ENCODE measurements at regions not wholly inside any gene's neighbourhood (a gene's known extent, or its start where the extent isn't known, plus 50 kb on each side); places are given as distances from the start of the nearest gene placed in this dataset.

- no peak for TF ChIP-seq POLR2A (IDR thresholded peaks at IDR 0.05; ENCODE audit: low read depth, low read length)
- FAIRE-seq (no peak), DNase-seq (ENCODE audit: insufficient read length, low spot score) (no peak)
These were observed 222.3 kb downstream of the CPE start for GRCh38 chr4:165600959-165601683.

GRCh38 chr4:165602621-165603020, 223.8 kb downstream of the CPE start:
- TF ChIP-seq POLR2A (IDR thresholded peaks at IDR 0.05; ENCODE audit: low read depth, low read length): no peak
- no peak for DNase-seq (ENCODE audit: insufficient read length, low spot score)
- FAIRE-seq: no peak

- DNase-seq (ENCODE audit: insufficient read length, low spot score) (no peak), FAIRE-seq (no peak)
- no peak for TF ChIP-seq POLR2A (IDR thresholded peaks at IDR 0.05; ENCODE audit: low read depth, low read length)
These were observed 225.4 kb downstream of the CPE start for GRCh38 chr4:165604181-165604580.

- FAIRE-seq: no peak
- no peak for TF ChIP-seq POLR2A (IDR thresholded peaks at IDR 0.05; ENCODE audit: low read depth, low read length)
- DNase-seq (ENCODE audit: insufficient read length, low spot score): no peak
These were observed 227.0 kb downstream of the CPE start for GRCh38 chr4:165605811-165606210.

GRCh38 chr4:165606465-165607205, 227.8 kb downstream of the CPE start:
- no peak for FAIRE-seq
- no peak for TF ChIP-seq POLR2A (IDR thresholded peaks at IDR 0.05; ENCODE audit: low read depth, low read length)

GRCh38 chr4:165609653-165610052, 230.8 kb downstream of the CPE start:
- TF ChIP-seq POLR2A (IDR thresholded peaks at IDR 0.05; ENCODE audit: low read depth, low read length): no peak
- DNase-seq (ENCODE audit: insufficient read length, low spot score) (no peak), FAIRE-seq (no peak)

More at GRCh38 chr4:165606465-165607205, 227.8 kb downstream of the CPE start:
- DNase-seq (ENCODE audit: insufficient read length, low spot score): no peak

- no peak for FAIRE-seq
- no peak for DNase-seq (ENCODE audit: insufficient read length, low spot score)
- no peak for TF ChIP-seq POLR2A (IDR thresholded peaks at IDR 0.05; ENCODE audit: low read depth, low read length)
These were observed 232.1 kb downstream of the CPE start for GRCh38 chr4:165610679-165611437.

GRCh38 chr4:165612936-165613335, 234.1 kb downstream of the CPE start:
- no peak for FAIRE-seq
- no peak for DNase-seq (ENCODE audit: insufficient read length, low spot score)
- TF ChIP-seq POLR2A (IDR thresholded peaks at IDR 0.05; ENCODE audit: low read depth, low read length): no peak

GRCh38 chr4:165613581-165613980, 234.8 kb downstream of the CPE start:
- DNase-seq (ENCODE audit: insufficient read length, low spot score) (no peak), FAIRE-seq (no peak)
- TF ChIP-seq POLR2A (IDR thresholded peaks at IDR 0.05; ENCODE audit: low read depth, low read length): no peak

- TF ChIP-seq POLR2A (IDR thresholded peaks at IDR 0.05; ENCODE audit: low read depth, low read length): no peak
- DNase-seq (ENCODE audit: insufficient read length, low spot score) (no peak), FAIRE-seq (no peak)
These were observed 242.1 kb downstream of the CPE start for GRCh38 chr4:165620913-165621312.

- DNase-seq (ENCODE audit: insufficient read length, low spot score): no peak
- TF ChIP-seq POLR2A (IDR thresholded peaks at IDR 0.05; ENCODE audit: low read depth, low read length): no peak
- FAIRE-seq: no peak
These were observed 243.2 kb downstream of the CPE start for GRCh38 chr4:165621983-165622382.

- DNase-seq (ENCODE audit: insufficient read length, low spot score) (no peak), FAIRE-seq (no peak)
- no peak for TF ChIP-seq POLR2A (IDR thresholded peaks at IDR 0.05; ENCODE audit: low read depth, low read length)
These were observed 246.5 kb downstream of the CPE start for GRCh38 chr4:165625281-165625680.

GRCh38 chr4:165626316-165626715, 246.7 kb upstream of the TLL1 start:
- no peak for TF ChIP-seq POLR2A (IDR thresholded peaks at IDR 0.05; ENCODE audit: low read depth, low read length)
- DNase-seq (ENCODE audit: insufficient read length, low spot score) (no peak), FAIRE-seq (no peak)

GRCh38 chr4:165627128-165627527, 245.9 kb upstream of the TLL1 start:
- no peak for TF ChIP-seq POLR2A (IDR thresholded peaks at IDR 0.05; ENCODE audit: low read depth, low read length)
- DNase-seq (ENCODE audit: insufficient read length, low spot score) (no peak), FAIRE-seq (no peak)
